ENCODE measurements at regions not wholly inside any gene's neighbourhood (a gene's known extent, or its start where the extent isn't known, plus 50 kb on each side); places are given as distances from the start of the nearest gene placed in this dataset.

GRCh38 chr3:107272885-107273284 lies 104.4 kb upstream of the CCDC54 start:
- FAIRE-seq (no peak), DNase-seq (ENCODE audit: insufficient read length, low spot score) (no peak)

GRCh38 chr3:107273771-107274170 lies 103.5 kb upstream of the CCDC54 start:
- DNase-seq (ENCODE audit: insufficient read length, low spot score) (no peak), FAIRE-seq (no peak)
- TF ChIP-seq POLR2A (IDR thresholded peaks at IDR 0.05; ENCODE audit: low read depth, low read length) (no peak), PAX5 (IDR thresholded peaks at IDR 0.05; ENCODE audit: insufficient read depth, low read length, severe bottlenecking) (no peak), POU2F2 (IDR thresholded peaks at IDR 0.05; ENCODE audit: low read depth, low read length) (no peak), POLR2AphosphoS5 (IDR thresholded peaks at IDR 0.05; ENCODE audit: low read depth, low read length) (no peak), SPI1 (IDR thresholded peaks at IDR 0.05; ENCODE audit: low read depth, low read length) (no peak), TAF1 (IDR thresholded peaks at IDR 0.05; ENCODE audit: low read depth, low read length) (no peak)

More at GRCh38 chr3:107272885-107273284, 104.4 kb upstream of the CCDC54 start:
- TF ChIP-seq POLR2AphosphoS5 (IDR thresholded peaks at IDR 0.05; ENCODE audit: low read depth, low read length) (no peak), SPI1 (IDR thresholded peaks at IDR 0.05; ENCODE audit: low read depth, low read length) (no peak), PAX5 (IDR thresholded peaks at IDR 0.05; ENCODE audit: insufficient read depth, low read length, severe bottlenecking) (no peak), POLR2A (IDR thresholded peaks at IDR 0.05; ENCODE audit: low read depth, low read length) (no peak), TAF1 (IDR thresholded peaks at IDR 0.05; ENCODE audit: low read depth, low read length) (no peak), POU2F2 (IDR thresholded peaks at IDR 0.05; ENCODE audit: low read depth, low read length) (no peak)

- no peak for DNase-seq (ENCODE audit: insufficient read length, low spot score)
- TF ChIP-seq PAX5 (IDR thresholded peaks at IDR 0.05; ENCODE audit: insufficient read depth, low read length, severe bottlenecking), result no peak
- TF ChIP-seq SPI1 (IDR thresholded peaks at IDR 0.05; ENCODE audit: low read depth, low read length), result no peak
- no peak for TF ChIP-seq POU2F2 (IDR thresholded peaks at IDR 0.05; ENCODE audit: low read depth, low read length)
- TF ChIP-seq POLR2AphosphoS5 (IDR thresholded peaks at IDR 0.05; ENCODE audit: low read depth, low read length), result no peak
- no peak for TF ChIP-seq TAF1 (IDR thresholded peaks at IDR 0.05; ENCODE audit: low read depth, low read length)
- no peak for TF ChIP-seq POLR2A (IDR thresholded peaks at IDR 0.05; ENCODE audit: low read depth, low read length)
- no peak for FAIRE-seq
Observed at GRCh38 chr3:107275511-107275910, 101.7 kb upstream of the CCDC54 start.

- TF ChIP-seq POLR2AphosphoS5 (IDR thresholded peaks at IDR 0.05; ENCODE audit: low read depth, low read length) (no peak), SPI1 (IDR thresholded peaks at IDR 0.05; ENCODE audit: low read depth, low read length) (no peak), PAX5 (IDR thresholded peaks at IDR 0.05; ENCODE audit: insufficient read depth, low read length, severe bottlenecking) (no peak), POU2F2 (IDR thresholded peaks at IDR 0.05; ENCODE audit: low read depth, low read length) (no peak), TAF1 (IDR thresholded peaks at IDR 0.05; ENCODE audit: low read depth, low read length) (no peak), POLR2A (IDR thresholded peaks at IDR 0.05; ENCODE audit: low read depth, low read length) (no peak)
- no peak for DNase-seq (ENCODE audit: insufficient read length, low spot score)
- no peak for FAIRE-seq
Observed at GRCh38 chr3:107283948-107284347, 93.3 kb upstream of the CCDC54 start.

GRCh38 chr3:107284612-107285011 lies 92.6 kb upstream of the CCDC54 start:
- DNase-seq (ENCODE audit: insufficient read length, low spot score), result no peak
- TF ChIP-seq POLR2A (IDR thresholded peaks at IDR 0.05; ENCODE audit: low read depth, low read length) (no peak), POLR2AphosphoS5 (IDR thresholded peaks at IDR 0.05; ENCODE audit: low read depth, low read length) (no peak), POU2F2 (IDR thresholded peaks at IDR 0.05; ENCODE audit: low read depth, low read length) (no peak), SPI1 (IDR thresholded peaks at IDR 0.05; ENCODE audit: low read depth, low read length) (no peak), PAX5 (IDR thresholded peaks at IDR 0.05; ENCODE audit: insufficient read depth, low read length, severe bottlenecking) (no peak), TAF1 (IDR thresholded peaks at IDR 0.05; ENCODE audit: low read depth, low read length) (no peak)
- no peak for FAIRE-seq

- no peak for TF ChIP-seq TAF1 (IDR thresholded peaks at IDR 0.05; ENCODE audit: low read depth, low read length)
- DNase-seq (ENCODE audit: insufficient read length, low spot score) (no peak), FAIRE-seq (no peak)
Observed at GRCh38 chr3:107285197-107285596, 92.0 kb upstream of the CCDC54 start.

- no peak for DNase-seq (ENCODE audit: insufficient read length, low spot score)
- FAIRE-seq, result no peak
- TF ChIP-seq PAX5 (IDR thresholded peaks at IDR 0.05; ENCODE audit: insufficient read depth, low read length, severe bottlenecking) (no peak), SPI1 (IDR thresholded peaks at IDR 0.05; ENCODE audit: low read depth, low read length) (no peak), TAF1 (IDR thresholded peaks at IDR 0.05; ENCODE audit: low read depth, low read length) (no peak), POU2F2 (IDR thresholded peaks at IDR 0.05; ENCODE audit: low read depth, low read length) (no peak), POLR2A (IDR thresholded peaks at IDR 0.05; ENCODE audit: low read depth, low read length) (no peak), POLR2AphosphoS5 (IDR thresholded peaks at IDR 0.05; ENCODE audit: low read depth, low read length) (no peak)
Observed at GRCh38 chr3:107289354-107289753, 87.9 kb upstream of the CCDC54 start.

- FAIRE-seq (no peak), DNase-seq (ENCODE audit: insufficient read length, low spot score) (no peak)
- no peak for TF ChIP-seq SPI1 (IDR thresholded peaks at IDR 0.05; ENCODE audit: low read depth, low read length)
- TF ChIP-seq TAF1 (IDR thresholded peaks at IDR 0.05; ENCODE audit: low read depth, low read length), result no peak
- no peak for TF ChIP-seq PAX5 (IDR thresholded peaks at IDR 0.05; ENCODE audit: insufficient read depth, low read length, severe bottlenecking)
- TF ChIP-seq POLR2AphosphoS5 (IDR thresholded peaks at IDR 0.05; ENCODE audit: low read depth, low read length), result no peak
- no peak for TF ChIP-seq POLR2A (IDR thresholded peaks at IDR 0.05; ENCODE audit: low read depth, low read length)
- TF ChIP-seq POU2F2 (IDR thresholded peaks at IDR 0.05; ENCODE audit: low read depth, low read length), result no peak
Observed at GRCh38 chr3:107294117-107294516, 83.1 kb upstream of the CCDC54 start.

GRCh38 chr3:107297597-107297996 lies 79.6 kb upstream of the CCDC54 start:
- TF ChIP-seq POLR2A (IDR thresholded peaks at IDR 0.05; ENCODE audit: low read depth, low read length) (no peak), SPI1 (IDR thresholded peaks at IDR 0.05; ENCODE audit: low read depth, low read length) (no peak), PAX5 (IDR thresholded peaks at IDR 0.05; ENCODE audit: insufficient read depth, low read length, severe bottlenecking) (no peak), POU2F2 (IDR thresholded peaks at IDR 0.05; ENCODE audit: low read depth, low read length) (no peak), TAF1 (IDR thresholded peaks at IDR 0.05; ENCODE audit: low read depth, low read length) (no peak), POLR2AphosphoS5 (IDR thresholded peaks at IDR 0.05; ENCODE audit: low read depth, low read length) (no peak)
- DNase-seq (ENCODE audit: insufficient read length, low spot score) (no peak), FAIRE-seq (no peak)

GRCh38 chr3:107307205-107307604 lies 70.0 kb upstream of the CCDC54 start:
- no peak for DNase-seq (ENCODE audit: insufficient read length, low spot score)
- FAIRE-seq, result no peak
- TF ChIP-seq POLR2A (IDR thresholded peaks at IDR 0.05; ENCODE audit: low read depth, low read length), result no peak
- no peak for TF ChIP-seq PAX5 (IDR thresholded peaks at IDR 0.05; ENCODE audit: insufficient read depth, low read length, severe bottlenecking)
- TF ChIP-seq SPI1 (IDR thresholded peaks at IDR 0.05; ENCODE audit: low read depth, low read length), result no peak
- no peak for TF ChIP-seq POLR2AphosphoS5 (IDR thresholded peaks at IDR 0.05; ENCODE audit: low read depth, low read length)
- TF ChIP-seq TAF1 (IDR thresholded peaks at IDR 0.05; ENCODE audit: low read depth, low read length), result no peak
- TF ChIP-seq POU2F2 (IDR thresholded peaks at IDR 0.05; ENCODE audit: low read depth, low read length), result no peak

Measured in GM12891 (cell line).